ENCODE measurements at regions not wholly inside any gene's neighbourhood (a gene's known extent, or its start where the extent isn't known, plus 50 kb on each side); places are given as distances from the start of the nearest gene placed in this dataset.

DNA sequence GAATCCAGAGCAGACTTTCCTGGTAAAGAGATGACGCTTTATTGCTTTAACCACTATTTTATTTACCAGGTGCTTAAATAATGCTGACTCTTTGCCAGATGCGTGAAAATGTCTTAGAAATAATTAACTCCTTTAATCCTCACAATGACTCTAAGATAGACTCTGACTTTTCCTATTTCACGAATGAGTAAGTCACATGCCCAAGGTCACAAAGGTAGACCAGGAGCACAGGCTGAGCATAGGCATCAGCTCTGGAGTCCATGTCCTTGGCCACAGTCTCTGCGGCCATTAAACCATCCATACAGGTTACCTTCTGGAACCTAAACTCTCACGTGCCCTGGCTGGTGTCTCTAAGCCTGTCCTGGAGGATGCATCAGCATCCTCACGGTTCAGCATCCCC, 87.3 kb downstream of the ERCC5 start:
- DNase-seq, result no peak

DNA sequence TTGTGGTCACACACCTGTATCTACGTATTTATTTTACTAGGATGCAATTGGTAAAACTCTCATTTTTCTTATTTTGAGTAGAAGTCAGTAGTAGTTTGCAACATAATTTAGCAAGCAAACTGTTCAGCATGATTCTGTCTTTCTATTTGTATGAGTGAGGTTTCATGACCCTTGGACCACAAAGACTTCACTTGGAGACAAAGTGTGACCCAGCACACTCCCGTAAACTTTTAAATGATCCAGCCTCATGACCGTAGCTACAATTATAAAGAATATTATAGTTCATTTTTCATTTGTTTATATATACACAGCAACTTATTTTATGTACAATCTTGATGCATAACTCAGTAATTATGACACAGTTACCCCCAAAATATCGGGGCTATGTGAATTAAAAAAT, 86.5 kb downstream of the ERCC5 start:
- DNase-seq, result no peak

DNA sequence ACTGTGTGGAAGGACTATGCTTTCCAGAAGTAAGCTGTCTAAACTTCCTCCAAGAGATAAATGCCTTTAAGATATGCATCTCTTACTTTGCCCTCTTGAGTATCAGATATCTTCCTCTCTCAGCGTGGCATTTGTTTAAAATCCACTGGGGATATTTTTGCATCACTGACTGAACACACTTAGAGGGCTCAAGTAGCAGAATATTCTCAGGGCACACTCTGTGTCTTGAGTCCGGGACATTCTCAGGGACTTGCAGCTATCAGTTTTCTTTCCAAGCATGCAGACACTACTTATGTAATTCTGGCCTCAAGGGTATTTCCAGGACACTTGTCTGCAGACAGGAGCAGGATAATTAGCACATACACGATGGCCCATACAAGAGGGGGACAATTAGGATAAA, 84.7 kb downstream of the ERCC5 start:
- DNase-seq, result no peak

DNA sequence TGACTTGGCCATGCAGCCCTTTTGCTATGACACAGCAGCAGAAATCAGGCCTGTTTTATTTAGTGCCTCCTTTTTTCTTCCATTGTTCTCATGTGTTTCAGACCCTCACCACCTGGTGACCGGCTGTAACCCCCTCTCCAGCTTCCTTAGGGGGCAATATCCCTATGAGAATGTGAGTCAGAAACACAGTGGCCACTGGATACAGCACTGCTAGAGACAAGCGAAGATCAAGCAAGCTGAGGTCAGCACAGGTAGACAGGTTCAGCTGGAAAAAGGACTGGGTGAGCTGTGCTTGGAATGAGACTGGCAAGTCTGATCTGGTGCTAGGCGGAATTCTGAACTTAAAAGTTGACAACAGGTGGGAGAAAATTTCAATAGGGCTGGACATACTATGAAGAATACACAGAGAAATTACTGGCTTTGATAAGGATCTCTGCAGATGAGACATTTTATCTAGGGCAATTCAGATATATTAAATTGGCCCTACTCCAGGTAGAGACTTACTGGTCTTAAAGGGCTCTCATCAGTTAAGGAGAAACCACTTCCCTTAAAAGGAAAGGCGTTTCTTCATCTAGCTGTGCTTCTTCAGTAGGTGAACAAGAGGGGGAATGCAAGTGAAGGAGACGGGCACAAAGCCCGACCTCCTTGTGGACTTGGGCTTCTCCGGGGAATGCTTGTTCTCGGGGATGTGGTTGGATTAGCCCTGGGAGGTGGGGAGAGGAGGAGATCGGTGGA, 83.3 kb downstream of the ERCC5 start:
- DNase-seq, result no peak

Measured in NCI-H1092 treated with DMSO at 0.1 percent for 48 hours (cell line).